ENCODE measurements at regions not wholly inside any gene's neighbourhood (a gene's known extent, or its start where the extent isn't known, plus 50 kb on each side); places are given as distances from the start of the nearest gene placed in this dataset.

DNA sequence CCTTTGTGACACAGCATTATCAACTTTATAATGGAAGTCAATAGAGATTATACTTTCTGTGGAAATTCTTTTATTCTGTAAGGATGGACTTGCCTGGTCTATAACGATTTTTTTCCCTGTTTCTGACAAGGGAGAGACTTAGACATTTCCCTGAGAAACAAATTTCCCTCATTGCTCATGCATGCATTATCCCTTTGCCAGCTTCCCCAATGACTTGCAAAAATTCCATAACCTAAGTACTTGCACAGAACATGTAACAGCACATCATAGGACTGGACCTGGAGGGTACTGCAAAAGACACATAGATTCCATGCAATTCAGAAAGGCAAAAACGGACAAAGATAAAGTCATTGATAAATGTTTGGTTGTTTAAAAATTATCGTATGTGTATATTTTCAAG, 166.7 kb downstream of the FHIP1A start:
- Mint-ChIP-seq H3K36me3 (ENCODE audit: low read depth) (no peaks in the 10 kb centered on the region), H3K4me3 (no peak overlapping the region), H3K27me3 (peaks cover 5% of the 10 kb centered on the region), H3K9me3 (no peaks in the 10 kb centered on the region), H3K4me1 (ENCODE audit: low read depth) (no peaks in the 10 kb centered on the region), H3K27ac (no peak overlapping the region)
- ATAC-seq (no peak), DNase-seq (no peak)
- POLR2A ChIA-PET: no interaction called here
- intact Hi-C loops (cut with micrococcal nuclease): no loop called here
- CTCF ChIA-PET: no interaction called here
- TF ChIP-seq, protein P1, sequence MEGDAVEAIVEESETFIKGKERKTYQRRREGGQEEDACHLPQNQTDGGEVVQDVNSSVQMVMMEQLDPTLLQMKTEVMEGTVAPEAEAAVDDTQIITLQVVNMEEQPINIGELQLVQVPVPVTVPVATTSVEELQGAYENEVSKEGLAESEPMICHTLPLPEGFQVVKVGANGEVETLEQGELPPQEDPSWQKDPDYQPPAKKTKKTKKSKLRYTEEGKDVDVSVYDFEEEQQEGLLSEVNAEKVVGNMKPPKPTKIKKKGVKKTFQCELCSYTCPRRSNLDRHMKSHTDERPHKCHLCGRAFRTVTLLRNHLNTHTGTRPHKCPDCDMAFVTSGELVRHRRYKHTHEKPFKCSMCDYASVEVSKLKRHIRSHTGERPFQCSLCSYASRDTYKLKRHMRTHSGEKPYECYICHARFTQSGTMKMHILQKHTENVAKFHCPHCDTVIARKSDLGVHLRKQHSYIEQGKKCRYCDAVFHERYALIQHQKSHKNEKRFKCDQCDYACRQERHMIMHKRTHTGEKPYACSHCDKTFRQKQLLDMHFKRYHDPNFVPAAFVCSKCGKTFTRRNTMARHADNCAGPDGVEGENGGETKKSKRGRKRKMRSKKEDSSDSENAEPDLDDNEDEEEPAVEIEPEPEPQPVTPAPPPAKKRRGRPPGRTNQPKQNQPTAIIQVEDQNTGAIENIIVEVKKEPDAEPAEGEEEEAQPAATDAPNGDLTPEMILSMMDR (IDR thresholded peaks at IDR 0.05): no peak

DNA sequence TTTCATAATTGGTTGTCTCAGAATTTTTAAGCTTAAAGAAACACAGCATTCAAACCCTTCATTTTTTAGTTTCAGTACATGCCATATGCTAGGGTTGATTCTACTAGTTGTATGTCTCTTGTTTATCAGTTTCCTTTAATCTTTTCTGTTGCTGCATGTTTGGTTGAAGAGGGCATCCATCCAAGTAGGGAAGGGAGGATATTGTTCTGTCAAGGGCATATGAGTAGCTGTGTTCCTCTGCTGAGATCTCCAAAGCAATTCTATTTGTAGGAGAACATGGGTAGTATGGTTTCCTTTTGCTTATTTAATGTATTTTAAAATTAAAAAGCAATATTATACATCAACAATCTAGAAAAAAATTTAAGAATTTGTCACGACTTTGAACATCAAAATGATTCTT, 167.7 kb downstream of the FHIP1A start:
- DNase-seq (no peak), ATAC-seq (no peak)
- TF ChIP-seq, protein P1 (IDR thresholded peaks at IDR 0.05): no peak
- H3K27ac Mint-ChIP-seq: no peak overlapping the region
- H3K9me3 Mint-ChIP-seq: no peaks in the 10 kb centered on the region
- intact Hi-C loops (cut with micrococcal nuclease): no loop called here
- H3K36me3 Mint-ChIP-seq (ENCODE audit: low read depth): no peaks in the 10 kb centered on the region
- POLR2A ChIA-PET: no interaction called here
- CTCF ChIA-PET: interaction anchor here (1.4 kb wide), 1 partner anchor 10 kb away, joined by 3 read pairs; no protein-coding TSS in a partner anchor
- H3K4me1 Mint-ChIP-seq (ENCODE audit: low read depth): no peaks in the 10 kb centered on the region
- H3K27me3 Mint-ChIP-seq: peaks cover 5% of the 10 kb centered on the region
- no peak overlapping the region for H3K4me3 Mint-ChIP-seq

DNA sequence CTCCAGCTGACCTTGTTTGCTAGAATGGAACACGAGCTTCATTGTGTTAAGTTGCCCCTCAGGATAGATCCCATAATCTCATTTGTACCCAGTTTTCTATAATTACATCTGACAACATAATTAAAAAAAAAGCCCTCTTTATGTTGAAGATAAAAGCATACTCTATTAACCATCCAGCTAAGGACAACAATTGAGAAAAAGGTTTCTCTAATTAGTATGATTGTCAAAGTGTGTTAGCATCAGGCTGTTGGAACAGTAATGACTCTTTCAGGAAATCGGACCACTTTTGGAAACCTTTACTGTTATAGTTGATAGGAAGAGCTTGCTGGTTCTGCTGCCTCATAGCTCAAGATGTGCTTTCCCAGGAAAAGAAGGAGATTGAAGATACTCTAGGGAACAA, 172.6 kb downstream of the FHIP1A start:
- no peaks in the 10 kb centered on the region for H3K4me1 Mint-ChIP-seq (ENCODE audit: low read depth)
- no peaks in the 10 kb centered on the region for H3K9me3 Mint-ChIP-seq
- H3K27ac Mint-ChIP-seq: no peak overlapping the region
- CTCF ChIA-PET: no interaction called here
- no peak for DNase-seq
- no peak overlapping the region for H3K4me3 Mint-ChIP-seq
- ATAC-seq: no peak
- no peaks in the 10 kb centered on the region for H3K36me3 Mint-ChIP-seq (ENCODE audit: low read depth)
- intact Hi-C loops (cut with micrococcal nuclease): no loop called here
- POLR2A ChIA-PET: no interaction called here
- peaks cover 8% of the 10 kb centered on the region for H3K27me3 Mint-ChIP-seq
- TF ChIP-seq, protein P1 (IDR thresholded peaks at IDR 0.05): no peak

DNA sequence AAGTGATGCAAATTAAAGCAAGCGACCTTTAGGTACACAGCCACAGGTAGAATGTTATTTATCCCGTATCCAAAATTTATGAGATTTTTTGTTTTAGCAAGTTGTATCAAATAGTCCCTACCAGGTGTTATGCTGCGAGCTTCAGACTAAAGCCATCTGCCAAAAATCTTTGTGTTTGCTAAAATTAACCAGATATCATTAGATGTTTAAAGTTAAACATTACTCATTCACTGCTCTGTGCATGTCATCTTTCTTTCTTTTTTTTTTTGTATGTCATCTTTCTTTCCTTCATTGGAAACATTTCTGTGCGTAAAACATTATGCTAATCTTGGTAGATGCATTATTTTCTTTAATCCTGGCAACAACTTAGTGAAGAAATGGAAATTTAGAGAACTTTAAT, 173.1 kb downstream of the FHIP1A start:
- H3K27me3 Mint-ChIP-seq: peaks cover 7% of the 10 kb centered on the region
- no peaks in the 10 kb centered on the region for H3K36me3 Mint-ChIP-seq (ENCODE audit: low read depth)
- H3K27ac Mint-ChIP-seq: no peak overlapping the region
- intact Hi-C loops (cut with micrococcal nuclease): no loop called here
- DNase-seq (no peak), ATAC-seq (no peak)
- CTCF ChIA-PET: no interaction called here
- H3K4me3 Mint-ChIP-seq: no peak overlapping the region
- TF ChIP-seq, protein P1 (IDR thresholded peaks at IDR 0.05): no peak
- H3K4me1 Mint-ChIP-seq (ENCODE audit: low read depth): no peaks in the 10 kb centered on the region
- POLR2A ChIA-PET: no interaction called here
- H3K9me3 Mint-ChIP-seq: no peaks in the 10 kb centered on the region

DNA sequence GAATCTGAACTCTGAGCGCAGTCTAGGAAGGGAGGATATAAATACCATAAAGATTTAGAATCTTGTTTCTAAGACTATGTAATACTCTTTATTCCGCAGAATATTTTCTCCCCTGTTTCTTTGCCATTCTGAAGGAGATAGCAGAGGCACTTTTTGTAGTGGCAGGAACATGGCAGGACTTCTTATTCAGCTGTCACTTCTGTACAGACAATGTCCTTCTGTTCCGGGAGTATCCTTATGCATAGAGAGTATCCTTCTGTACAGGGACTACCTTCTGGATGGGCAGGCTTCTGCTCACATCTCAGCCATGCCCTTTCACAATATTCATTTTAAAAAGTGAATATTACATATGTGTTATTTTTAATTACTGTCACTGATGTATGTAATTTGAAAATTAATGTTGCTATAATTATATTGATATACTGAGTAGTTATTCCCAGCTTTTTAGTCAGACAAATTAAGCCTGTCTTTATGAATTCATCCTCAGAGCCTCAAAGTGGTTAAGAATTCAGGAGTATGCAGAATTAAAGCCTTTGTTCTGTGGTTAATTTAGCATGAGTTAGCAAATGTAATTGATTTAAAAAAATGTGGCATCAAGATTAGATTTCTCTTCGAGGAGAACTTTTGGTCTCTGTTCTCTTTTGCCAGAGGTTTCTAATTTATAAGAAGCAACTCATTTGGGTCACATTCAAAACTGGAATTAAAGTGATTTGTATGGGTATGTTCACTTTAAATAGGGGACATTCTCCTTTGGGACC, 174.4 kb downstream of the FHIP1A start:
- Mint-ChIP-seq H3K27me3 (peaks cover 7% of the 10 kb centered on the region), H3K4me3 (no peak overlapping the region), H3K9me3 (no peaks in the 10 kb centered on the region), H3K36me3 (ENCODE audit: low read depth) (no peaks in the 10 kb centered on the region), H3K27ac (no peak overlapping the region), H3K4me1 (ENCODE audit: low read depth) (no peaks in the 10 kb centered on the region)
- TF ChIP-seq, protein P1 (IDR thresholded peaks at IDR 0.05): no peak
- intact Hi-C loops (cut with micrococcal nuclease): no loop called here
- POLR2A ChIA-PET: no interaction called here
- ATAC-seq: no peak
- no peak for DNase-seq
- CTCF ChIA-PET: no interaction called here
